H1 (cell line): ENCODE measurements at regions not wholly inside any gene's neighbourhood (a gene's known extent, or its start where the extent isn't known, plus 50 kb on each side); places are given as distances from the start of the nearest gene placed in this dataset.

ENCODE experiments used
- CTCF ChIA-PET: fragments of 300-600 bp; sonication (Branson Sonifier 250); formaldehyde crosslinking; loops from one replicate; lab custom pipeline; 2021; ENCODE audit not compliant: partially characterized antibody; lab: Charles Lee
- POLR2A ChIA-PET: fragments of 300-600 bp; sonication (Branson Sonifier 250); formaldehyde crosslinking; loops from one replicate; lab custom pipeline; 2021; ENCODE audit warnings: inconsistent platforms; ENCODE audit not compliant: partially characterized antibody; lab: Charles Lee
- DNase-seq, 2 experiments: peaks; one replicate each; pipeline versions ENCODE4 v3.0.0 to v3.0.0-alpha.2; 2010 to 2022; ENCODE audit warnings: low spot score in 2 of 2, low read depth in 1 of 2, mixed read lengths in 1 of 2
- FAIRE-seq: peaks from 2 replicates; lab custom pipeline; 2011; peaks lifted over from hg19 to GRCh38; lab: Jason Lieb, UNC
- H2AFZ ChIP-seq: 2 replicates; pipeline ENCODE4 v1.8.1; 2012; ENCODE audit warnings: low read length, inconsistent platforms
- H2AK5ac ChIP-seq: 2 replicates; pipeline ENCODE4 v1.6.1; 2013; ENCODE audit warnings: low read depth, low read length
- H2BK120ac ChIP-seq: replicated peaks from 2 replicates; pipeline ENCODE3; 2013; ENCODE audit warnings: low read depth, low read length, inconsistent platforms
- H2BK12ac ChIP-seq: 2 replicates; pipeline ENCODE4 v1.6.1; 2013; ENCODE audit warnings: low read depth, low read length
- H2BK15ac ChIP-seq: 2 replicates; pipeline ENCODE4 v1.6.1; 2013; ENCODE audit warnings: low read length
- H2BK20ac ChIP-seq: 2 replicates; pipeline ENCODE4 v1.6.1; 2013; ENCODE audit warnings: low read length
- H2BK5ac ChIP-seq: 2 replicates; pipeline ENCODE4 v1.6.1; 2013; ENCODE audit warnings: low read depth, low read length
- H3K14ac ChIP-seq: 2 replicates; pipeline ENCODE4 v1.6.1; 2013; ENCODE audit warnings: inconsistent platforms; ENCODE audit not compliant: insufficient read length
- H3K18ac ChIP-seq: 2 replicates; pipeline ENCODE4 v1.6.1; 2013; ENCODE audit warnings: low read length; ENCODE audit errors: extremely low read depth
- H3K23ac ChIP-seq: 2 replicates; pipeline ENCODE4 v1.6.1; 2013; ENCODE audit warnings: inconsistent platforms; ENCODE audit not compliant: insufficient read length
- H3K23me2 ChIP-seq: 2 replicates; pipeline ENCODE4 v1.6.1; 2013; ENCODE audit warnings: low read depth, low read length
- H3K27ac ChIP-seq: 2 replicates; pipeline ENCODE4 v1.6.1; 2011; ENCODE audit warnings: low read depth, low read length, inconsistent platforms
- H3K27me3 ChIP-seq, 4 experiments: replicated peaks in 1 of 4; 1 replicate in 1 of 4; 2 replicates in 3 of 4; pipeline versions ENCODE4 v1.6.1 to v1.8.1; 2011 to 2013; ENCODE audit warnings: low read length in 3 of 4, mild to moderate bottlenecking in 3 of 4, inconsistent platforms in 2 of 4, mixed read lengths in 2 of 4, moderate library complexity in 1 of 4; ENCODE audit not compliant: control insufficient read depth in 3 of 4, insufficient read depth in 3 of 4; ENCODE audit errors: extremely low read depth in 1 of 4
- H3K36me3 ChIP-seq, 4 experiments: 2 replicates each; pipeline versions ENCODE4 v1.6.1 to v1.8.1; 2011 to 2013; ENCODE audit warnings: mild to moderate bottlenecking in 4 of 4, low read length in 3 of 4, moderate library complexity in 2 of 4, control low read depth in 1 of 4, inconsistent platforms in 1 of 4; ENCODE audit not compliant: insufficient read depth in 4 of 4, control insufficient read depth in 2 of 4
- H3K4ac ChIP-seq: replicated peaks from 2 replicates; pipeline ENCODE3; 2013; ENCODE audit warnings: low read length, low read depth, mixed read lengths, inconsistent platforms; ENCODE audit not compliant: insufficient read length
- H3K4me1 ChIP-seq, 4 experiments: replicated peaks in 1 of 4; 1 replicate in 1 of 4; 2 replicates in 3 of 4; pipeline versions ENCODE4 v1.6.1 to v1.8.1; 2011 to 2013; ENCODE audit warnings: low read length in 3 of 4, inconsistent platforms in 2 of 4, mixed read lengths in 1 of 4; ENCODE audit not compliant: insufficient read depth in 4 of 4, control insufficient read depth in 3 of 4
- H3K4me2 ChIP-seq, 2 experiments: 2 replicates each; pipeline versions ENCODE4 v1.6.1 to v1.8.1; 2011 to 2013; ENCODE audit warnings: low read depth in 2 of 2, low read length in 2 of 2, control low read depth in 1 of 2, inconsistent platforms in 1 of 2, mild to moderate bottlenecking in 1 of 2; ENCODE audit not compliant: insufficient read depth in 1 of 2
- H3K4me3 ChIP-seq, 4 experiments: fragments of 200-600, 300-600 bp in 1 of 4; sonication (generic), shearing (Covaris generic), sonication (Bioruptor Twin) in 1 of 4; 2 replicates each; pipeline versions ENCODE4 v1.5.1 to v1.8.1; 2011 to 2016; ENCODE audit warnings: low read length in 4 of 4, low read depth in 3 of 4, control low read depth in 2 of 4, inconsistent platforms in 2 of 4, mild to moderate bottlenecking in 2 of 4, mixed read lengths in 1 of 4, moderate library complexity in 1 of 4; ENCODE audit not compliant: insufficient read depth in 2 of 4; ENCODE audit errors: extremely low read depth in 1 of 4
- H3K56ac ChIP-seq: replicated peaks from 2 replicates; pipeline ENCODE3; 2013; ENCODE audit warnings: low read depth, mild to moderate bottlenecking, mixed read lengths, low read length, inconsistent platforms; ENCODE audit not compliant: insufficient read length
- H3K79me1 ChIP-seq: 2 replicates; pipeline ENCODE4 v1.6.1; 2013; ENCODE audit warnings: low read depth, low read length, control low read depth
- H3K79me2 ChIP-seq, 2 experiments: 2 replicates each; pipeline versions ENCODE4 v1.6.1 to v1.8.1; 2012 to 2013; ENCODE audit warnings: low read length in 2 of 2, mild to moderate bottlenecking in 2 of 2, inconsistent platforms in 1 of 2; ENCODE audit not compliant: insufficient read depth in 2 of 2, control insufficient read depth in 1 of 2
- H3K9ac ChIP-seq, 4 experiments: replicated peaks in 1 of 4; 1 replicate in 1 of 4; 2 replicates in 3 of 4; pipeline versions ENCODE4 v1.6.1 to v1.8.1; 2011 to 2013; ENCODE audit warnings: low read depth in 3 of 4, low read length in 3 of 4, control low read depth in 2 of 4, mild to moderate bottlenecking in 2 of 4, moderate library complexity in 2 of 4, inconsistent platforms in 1 of 4; ENCODE audit errors: extremely low read depth in 1 of 4
- H3K9me3 ChIP-seq, 2 experiments: 2 replicates each; pipeline versions ENCODE4 v1.6.1 to v1.8.1; 2012 to 2013; ENCODE audit warnings: mild to moderate bottlenecking in 2 of 2, moderate library complexity in 2 of 2, control low read depth in 1 of 2, inconsistent platforms in 1 of 2, low read depth in 1 of 2, low read length in 1 of 2, mixed read lengths in 1 of 2; ENCODE audit not compliant: insufficient read depth in 2 of 2
- H4K20me1 ChIP-seq, 2 experiments: replicated peaks in 1 of 2; 2 replicates each; pipeline versions ENCODE3 to v1.8.1; 2011 to 2013; ENCODE audit warnings: inconsistent platforms in 2 of 2, low read length in 2 of 2, mild to moderate bottlenecking in 1 of 2; ENCODE audit not compliant: insufficient read depth in 2 of 2, control insufficient read depth in 1 of 2
- H4K5ac ChIP-seq: 2 replicates; pipeline ENCODE4 v1.6.1; 2013; ENCODE audit warnings: low read length, low read depth, mixed read lengths, inconsistent platforms; ENCODE audit not compliant: insufficient read length
- H4K8ac ChIP-seq: 2 replicates; pipeline ENCODE4 v1.8.0; 2013; ENCODE audit warnings: mild to moderate bottlenecking, moderate library complexity, low read length, inconsistent platforms; ENCODE audit not compliant: insufficient read depth; ENCODE audit errors: extremely low read depth
- H4K91ac ChIP-seq: replicated peaks from 2 replicates; pipeline ENCODE3; 2013; ENCODE audit warnings: low read length, mixed read lengths, inconsistent platforms; ENCODE audit not compliant: insufficient read length
- CHD2 ChIP-seq: IDR thresholded peaks from 2 replicates; pipeline ENCODE4 v1.6.1; 2012; ENCODE audit warnings: low read length, improper control_type of control experiment
- HDAC2 ChIP-seq, 2 experiments: fragments of 300-600 bp in 1 of 2; sonication (generic) in 1 of 2; IDR thresholded peaks; 2 replicates each; pipeline ENCODE4 v1.6.1; 2011 to 2012; ENCODE audit warnings: low read depth in 2 of 2, low read length in 2 of 2, mild to moderate bottlenecking in 2 of 2, moderate library complexity in 2 of 2, borderline replicate concordance in 1 of 2, inconsistent platforms in 1 of 2
- KDM4A ChIP-seq: IDR thresholded peaks from one replicate; pipeline ENCODE4 v1.7.1; 2012; ENCODE audit warnings: low read depth, mild to moderate bottlenecking, moderate library complexity, low read length, inconsistent platforms; ENCODE audit not compliant: severe bottlenecking
- MAX ChIP-seq: IDR thresholded peaks from 2 replicates; pipeline ENCODE4 v1.6.1; 2012; ENCODE audit warnings: inconsistent platforms
- POU5F1 ChIP-seq: IDR thresholded peaks from 2 replicates; pipeline ENCODE4 v1.6.1; 2011; ENCODE audit warnings: low read depth, mild to moderate bottlenecking, low read length, moderate library complexity
- RAD21 ChIP-seq, 2 experiments: IDR thresholded peaks in 1 of 2; conservative IDR thresholded peaks in 1 of 2; 2 replicates each; pipeline ENCODE4 v1.6.1; 2011; ENCODE audit warnings: low read depth in 2 of 2, low read length in 2 of 2, improper control_type of control experiment in 1 of 2, inconsistent platforms in 1 of 2, mild to moderate bottlenecking in 1 of 2, moderate library complexity in 1 of 2
- SAP30 ChIP-seq: fragments of 300-600 bp; sonication (generic); IDR thresholded peaks from 2 replicates; pipeline ENCODE4 v1.7.1; 2012; ENCODE audit warnings: low read length, moderate library complexity, mild to moderate bottlenecking, inconsistent platforms; ENCODE audit not compliant: insufficient read depth, insufficient replicate concordance
- SIX5 ChIP-seq: IDR thresholded peaks from 2 replicates; pipeline ENCODE4 v1.6.1; 2011; ENCODE audit warnings: mild to moderate bottlenecking, low read depth, low read length
- SRF ChIP-seq: IDR thresholded peaks from 2 replicates; pipeline ENCODE4 v1.6.1; 2011; ENCODE audit warnings: mild to moderate bottlenecking, low read depth, low read length, moderate library complexity
- WGBS, 2 experiments: shearing (Covaris generic) in 1 of 2; methylation state at CpG; one replicate each; pipeline versions ENCODE4 v1.1.6 to v1.1.7; 2013 to 2015; ENCODE audit warnings: low lambda C conversion rate in 2 of 2, mixed read lengths in 2 of 2, inconsistent platforms in 1 of 2, low coverage in 1 of 2, missing lambda C conversion rate in 1 of 2; ENCODE audit not compliant: insufficient replicate concordance in 2 of 2, insufficient coverage in 1 of 2, insufficient read length in 1 of 2; ENCODE audit errors: extremely low coverage in 1 of 2, missing lambda C conversion rate in 1 of 2; 5-methylcytosine and 5-hydroxymethylcytosine counted together

- Histone ChIP-seq H2BK120ac (no peak overlapping the region), H3K27me3 (no peaks in the 10 kb centered on the region), H3K18ac (no peak overlapping the region), H3K9ac (no peak overlapping the region), H3K9me3 (no peaks in the 10 kb centered on the region), H3K23ac (no peak overlapping the region), H2AK5ac (no peak overlapping the region), H4K8ac (no peak overlapping the region), H2BK20ac (no peak overlapping the region), H3K4me1 (no peaks in the 10 kb centered on the region), H3K4ac (no peak overlapping the region), H3K4me2 (no peak overlapping the region), H3K79me2 (no peaks in the 10 kb centered on the region), H2AFZ (no peak overlapping the region), H3K56ac (no peak overlapping the region), H3K4me3 (no peak overlapping the region), H4K5ac (no peak overlapping the region), H2BK5ac (no peak overlapping the region), H3K36me3 (no peaks in the 10 kb centered on the region), H2BK12ac (no peak overlapping the region), H3K23me2 (no peaks in the 10 kb centered on the region), H3K14ac (no peak overlapping the region), H2BK15ac (no peak overlapping the region), H3K79me1 (no peaks in the 10 kb centered on the region), H4K91ac (no peak overlapping the region), H4K20me1 (no peaks in the 10 kb centered on the region), H3K27ac (no peak overlapping the region)
- POLR2A ChIA-PET: no interaction called here
- no peak for DNase-seq
- FAIRE-seq: no peak
- CTCF ChIA-PET: no interaction called here
- 68% methylated on average over 2 of the region's 2 CpGs; no CpG with 5 or more reads in 1 of the 2 experiments for WGBS, 2 experiments
- TF ChIP-seq MAX (no peak), KDM4A (no peak), SIX5 (no peak), POU5F1 (no peak), RAD21 (IDR thresholded peaks at IDR 0.05 in 1 of 2, conservative IDR thresholded peaks at IDR 0.05 in 1 of 2; ENCODE audit: low read depth in 2 of 2, low read length in 2 of 2) (no peak), CHD2 (no peak), SRF (no peak), SAP30 (no peak), HDAC2 (IDR thresholded peaks at IDR 0.05; ENCODE audit: borderline replicate concordance in 1 of 2, low read depth in 2 of 2, low read length in 2 of 2) (no peak)
Measured at GRCh38 chr1:194684636-194685035, 1498.2 kb upstream of the B3GALT2 start.
